ENCODE measurements at regions not wholly inside any gene's neighbourhood (a gene's known extent, or its start where the extent isn't known, plus 50 kb on each side); places are given as distances from the start of the nearest gene placed in this dataset.

DNA sequence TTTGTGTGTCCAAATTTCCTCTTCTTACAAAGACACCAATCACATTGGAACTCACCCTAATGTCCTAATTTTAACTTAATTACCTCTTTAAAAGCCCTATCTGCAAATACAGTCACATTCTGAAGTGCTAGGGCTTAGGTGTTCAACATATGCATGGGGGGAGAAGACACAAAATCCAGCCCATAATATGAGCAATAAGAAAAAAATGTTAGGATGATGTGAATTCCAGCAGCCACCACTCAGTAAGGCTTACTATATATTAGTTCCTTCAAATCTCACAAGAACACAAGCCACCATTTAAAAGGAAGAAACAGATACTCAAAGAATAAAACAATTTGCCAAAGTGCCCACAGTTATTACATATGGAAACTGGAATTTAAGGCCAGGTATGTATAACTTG, 285.7 kb downstream of the EPHA4 start:
- DNase-seq (ENCODE audit: low read depth) = no peak

DNA sequence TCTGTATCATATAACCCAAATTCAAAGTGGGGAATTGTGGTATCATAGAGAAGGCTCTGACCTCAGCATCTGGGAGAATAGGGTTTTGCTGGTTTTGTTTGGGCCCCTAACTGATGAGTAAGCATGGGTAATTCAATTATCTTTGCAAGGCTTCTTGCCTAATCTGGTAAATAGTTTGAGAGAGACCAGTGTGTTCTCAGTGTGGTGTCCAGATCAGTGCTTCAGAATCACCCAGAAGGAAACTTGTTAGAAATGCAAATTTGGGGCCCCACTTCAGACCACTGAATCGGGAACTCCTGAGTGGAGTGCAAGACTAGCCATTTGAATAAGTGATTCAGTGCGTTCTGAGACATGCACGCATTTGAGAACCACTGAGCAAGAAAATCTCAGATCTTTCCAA, 282.7 kb downstream of the EPHA4 start:
- DNase-seq (ENCODE audit: low read depth) = no peak

DNA sequence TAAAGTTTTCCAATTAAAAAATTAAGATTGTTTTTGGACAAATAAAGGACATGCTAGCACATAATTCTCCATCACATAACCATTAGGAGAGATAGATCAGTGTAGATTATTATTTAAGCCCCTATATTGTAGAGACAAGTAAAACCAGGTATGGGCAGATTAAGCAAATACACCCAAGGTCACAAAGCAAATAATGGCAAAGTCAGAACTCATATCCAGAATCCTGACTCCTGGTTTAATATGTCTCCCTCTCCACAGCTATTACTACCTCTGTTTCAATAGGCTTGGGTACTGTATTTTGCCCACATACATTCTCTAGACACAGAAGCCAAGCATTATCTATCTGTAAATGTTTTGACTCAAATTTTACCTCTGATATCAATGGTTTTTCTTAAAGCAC, 282.3 kb downstream of the EPHA4 start:
- DNase-seq (ENCODE audit: low read depth) = no peak

GRCh38 chr2:221293949-221294742, 278.0 kb downstream of the EPHA4 start:
- no peak for DNase-seq (ENCODE audit: low read depth)

- no peak for DNase-seq (ENCODE audit: low read depth)
Measured at GRCh38 chr2:221304916-221305315, 267.2 kb downstream of the EPHA4 start.

GRCh38 chr2:221308507-221309066, 263.5 kb downstream of the EPHA4 start:
- DNase-seq (ENCODE audit: low read depth) = no peak

GRCh38 chr2:221309892-221310583, 262.1 kb downstream of the EPHA4 start:
- no peak for DNase-seq (ENCODE audit: low read depth)

GRCh38 chr2:221310730-221311129, 261.4 kb downstream of the EPHA4 start:
- no peak for DNase-seq (ENCODE audit: low read depth)

- DNase-seq (ENCODE audit: low read depth) = no peak
Measured at GRCh38 chr2:221312634-221313033, 259.5 kb downstream of the EPHA4 start.

GRCh38 chr2:221314786-221315185, 257.3 kb downstream of the EPHA4 start:
- DNase-seq (ENCODE audit: low read depth) = no peak

DNA sequence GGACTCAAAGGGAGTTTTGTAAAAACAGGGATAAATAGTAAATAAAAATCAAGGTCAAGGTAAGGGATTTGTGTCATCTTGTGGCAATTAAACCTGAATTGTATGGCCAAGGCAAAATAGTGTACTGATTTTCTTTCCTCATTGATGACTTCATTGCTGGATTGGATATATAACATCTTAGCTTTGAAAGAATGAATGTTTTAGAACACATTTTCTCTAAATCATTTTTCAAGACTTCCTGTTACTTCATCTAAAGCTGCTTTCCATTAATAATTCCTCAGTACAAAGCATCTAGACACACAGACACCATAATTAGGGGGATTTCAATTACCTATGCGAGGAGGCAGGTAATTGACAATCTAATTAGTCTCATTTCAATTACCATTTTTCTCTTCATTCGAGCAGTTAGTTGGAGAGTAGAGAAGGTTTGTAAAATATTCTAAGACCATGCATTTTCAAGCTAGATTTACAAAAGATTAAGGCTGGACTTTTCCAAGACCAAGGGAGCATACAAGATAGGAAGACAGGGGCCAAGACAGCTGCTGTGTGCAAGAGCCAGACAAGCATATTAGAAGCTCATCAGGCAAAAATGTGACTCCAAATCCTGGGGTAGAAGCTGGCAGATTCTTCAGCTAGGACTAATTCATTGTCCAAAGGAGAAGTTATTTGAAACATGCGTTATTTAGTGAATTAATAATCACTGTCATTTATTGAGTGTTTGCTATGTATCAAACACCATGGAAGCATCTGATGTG, 253.6 kb downstream of the EPHA4 start:
- no peak for DNase-seq (ENCODE audit: low read depth)

- no peak for DNase-seq (ENCODE audit: low read depth)
Measured at GRCh38 chr2:221322741-221323140, 249.4 kb downstream of the EPHA4 start.

DNA sequence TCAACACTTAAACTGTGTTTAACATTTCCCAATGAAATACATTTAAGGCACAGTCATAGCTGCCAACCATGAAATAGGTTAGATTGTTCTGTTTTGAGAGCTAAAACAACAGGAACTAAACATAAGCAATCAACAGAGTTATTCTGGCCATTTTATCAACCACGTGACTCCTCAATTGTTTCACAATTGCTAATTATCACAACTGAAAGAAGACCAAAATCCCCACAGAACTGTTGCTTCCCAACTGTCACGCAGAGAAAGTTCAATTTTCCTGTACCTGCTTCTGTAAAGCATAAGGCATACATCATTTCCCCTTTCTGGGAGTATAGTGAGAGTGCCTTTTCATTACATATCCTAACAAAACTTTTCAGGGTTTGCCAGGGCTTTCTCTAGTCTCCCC, 248.6 kb downstream of the EPHA4 start:
- DNase-seq (ENCODE audit: low read depth) = no peak

DNA sequence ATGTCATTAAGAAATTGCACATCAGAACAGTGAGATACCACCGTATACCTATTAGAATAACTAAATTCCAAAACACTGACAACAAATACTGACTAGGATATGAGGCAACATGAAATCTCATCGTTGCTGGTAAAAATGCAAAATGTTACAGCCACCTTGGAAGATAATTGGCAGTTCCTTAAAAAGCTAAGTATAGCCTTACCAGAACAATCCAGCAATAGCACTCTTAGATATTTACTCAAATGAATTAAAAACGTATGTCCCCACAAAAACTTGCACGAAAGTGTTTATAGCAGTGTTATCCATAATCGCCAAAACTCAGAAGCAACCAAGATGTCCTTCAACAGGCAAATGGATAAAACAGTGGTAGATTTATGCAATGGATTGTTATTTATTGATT, 241.7 kb downstream of the EPHA4 start:
- DNase-seq (ENCODE audit: low read depth) = no peak

- no peak for DNase-seq (ENCODE audit: low read depth)
Measured at GRCh38 chr2:221334481-221335218, 237.5 kb downstream of the EPHA4 start.

DNA sequence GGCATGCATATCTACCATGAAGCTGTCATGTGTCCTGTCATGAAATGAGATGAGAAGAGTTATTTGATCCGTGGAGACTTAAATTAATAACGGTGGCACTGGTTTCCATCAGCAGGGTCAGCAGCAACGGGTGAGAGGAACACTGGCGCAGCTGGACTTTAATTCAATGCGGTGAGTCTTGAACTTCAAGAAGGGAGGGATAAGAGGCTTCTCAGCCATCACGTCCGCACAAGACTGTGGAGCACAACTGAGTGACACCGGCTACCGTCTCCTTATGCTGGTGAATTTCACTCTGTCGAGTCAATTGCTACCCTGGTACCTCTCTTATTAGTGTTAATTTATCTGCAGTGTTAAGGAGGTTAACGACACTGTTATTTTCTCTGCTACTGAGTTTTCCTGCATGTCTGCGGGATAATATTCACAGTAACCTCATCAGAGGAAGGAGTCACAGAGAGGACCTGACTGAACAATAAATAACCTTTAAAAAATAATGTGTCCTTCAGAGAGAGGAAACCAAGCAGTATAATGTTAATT, 236.8 kb downstream of the EPHA4 start:
- no peak for DNase-seq (ENCODE audit: low read depth)

- DNase-seq (ENCODE audit: low read depth) = no peak
Measured at GRCh38 chr2:221336967-221337366, 235.1 kb downstream of the EPHA4 start.

- no peak for DNase-seq (ENCODE audit: low read depth)
Measured at GRCh38 chr2:221337957-221338685, 234.0 kb downstream of the EPHA4 start.

DNA sequence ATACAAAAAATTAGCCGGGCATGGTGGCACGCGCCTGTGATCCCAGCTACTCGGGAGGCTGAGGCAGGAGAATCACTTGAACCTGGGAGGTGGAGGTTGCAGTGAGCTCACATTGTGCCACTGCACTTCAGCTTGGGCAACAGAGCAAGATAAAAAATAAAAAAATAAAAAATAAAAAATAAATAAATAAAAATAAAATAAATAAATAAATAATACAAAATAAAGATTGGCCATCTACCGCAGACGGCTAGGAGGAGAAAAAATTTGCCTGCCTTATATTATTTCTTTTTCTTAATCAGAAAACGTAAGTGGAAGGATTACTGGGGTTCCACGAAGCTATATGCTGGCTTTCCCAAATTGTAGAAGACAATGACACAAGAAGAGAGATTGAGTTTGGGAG, 229.7 kb downstream of the EPHA4 start:
- no peak for DNase-seq (ENCODE audit: low read depth)

DNA sequence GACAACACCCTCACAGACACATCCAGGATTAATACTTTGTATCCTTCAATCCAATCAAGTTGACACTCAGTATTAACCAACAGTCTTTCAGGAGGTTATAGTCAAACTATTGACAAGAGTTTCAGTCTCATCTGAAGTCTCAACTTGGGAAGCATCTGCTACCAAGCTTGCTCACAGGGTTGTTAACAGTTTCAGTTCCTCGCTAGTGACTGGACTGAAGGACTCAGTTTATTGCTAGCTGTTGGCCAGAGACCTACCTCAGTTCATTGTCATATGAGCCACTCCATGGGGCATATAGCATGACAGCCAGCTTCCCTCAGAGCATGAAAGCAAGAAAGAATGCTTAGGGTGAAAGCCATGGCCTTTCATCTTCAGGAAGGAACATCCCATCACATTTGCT, 228.6 kb downstream of the EPHA4 start:
- DNase-seq (ENCODE audit: low read depth) = no peak

GRCh38 chr2:221345516-221345915, 226.6 kb downstream of the EPHA4 start:
- no peak for DNase-seq (ENCODE audit: low read depth)
